ENCODE measurements at regions not wholly inside any gene's neighbourhood (a gene's known extent, or its start where the extent isn't known, plus 50 kb on each side); places are given as distances from the start of the nearest gene placed in this dataset.
A peak's percentile ranks its signal among the peaks of the same experiment; 100 is the strongest.
"Not testable (repeated sequence)": the region's sequence is repeated elsewhere in the genome, so short reads cannot be mapped to it uniquely, and the experiment has no call there.

GRCh38 chr22:27100789-27101188, 443.4 kb downstream of the MIAT start:
- DNase-seq: no peak

GRCh38 chr22:27101288-27101687, 443.9 kb downstream of the MIAT start:
- DNase-seq: no peak

GRCh38 chr22:27104449-27104848, 447.1 kb downstream of the MIAT start:
- DNase-seq: no peak

- DNase-seq: peak; percentile 44
Measured at GRCh38 chr22:27105142-27106025, 448.0 kb downstream of the MIAT start.

GRCh38 chr22:27106985-27107384, 449.6 kb downstream of the MIAT start:
- DNase-seq: no peak

GRCh38 chr22:27107386-27107785, 450.0 kb downstream of the MIAT start:
- DNase-seq: no peak

- peak; percentile 45 for DNase-seq
Measured at GRCh38 chr22:27107824-27108223, 450.4 kb downstream of the MIAT start.

GRCh38 chr22:27108425-27109114, 451.2 kb downstream of the MIAT start:
- no peak for DNase-seq

- not testable (repeated sequence) for DNase-seq
Measured at GRCh38 chr22:27109406-27109805, 452.0 kb downstream of the MIAT start.

GRCh38 chr22:27110665-27111451, 453.5 kb downstream of the MIAT start:
- no peak for DNase-seq

GRCh38 chr22:27111796-27112672, 454.6 kb downstream of the MIAT start:
- DNase-seq: no peak

- DNase-seq: peak; percentile 79
Measured at GRCh38 chr22:27113211-27113635, 455.8 kb downstream of the MIAT start.

GRCh38 chr22:27113641-27114040, 456.3 kb downstream of the MIAT start:
- no peak for DNase-seq

GRCh38 chr22:27114186-27114585, 456.8 kb downstream of the MIAT start:
- DNase-seq: no peak

GRCh38 chr22:27115410-27115809, 458.0 kb downstream of the MIAT start:
- DNase-seq: no peak

- DNase-seq: no peak
Measured at GRCh38 chr22:27115816-27116256, 458.4 kb downstream of the MIAT start.

GRCh38 chr22:27116312-27117086, 459.1 kb downstream of the MIAT start:
- DNase-seq: no peak

- DNase-seq: no peak
Measured at GRCh38 chr22:27120036-27120435, 462.6 kb downstream of the MIAT start.

GRCh38 chr22:27122574-27122973, 465.2 kb downstream of the MIAT start:
- DNase-seq: no peak

- no peak for DNase-seq
Measured at GRCh38 chr22:27123880-27124279, 466.5 kb downstream of the MIAT start.

All from occipital lobe (tissue), 1 donor.